ENCODE measurements at regions not wholly inside any gene's neighbourhood (a gene's known extent, or its start where the extent isn't known, plus 50 kb on each side); places are given as distances from the start of the nearest gene placed in this dataset.
"Not testable (repeated sequence)": the region's sequence is repeated elsewhere in the genome, so short reads cannot be mapped to it uniquely, and the experiment has no call there.

DNA sequence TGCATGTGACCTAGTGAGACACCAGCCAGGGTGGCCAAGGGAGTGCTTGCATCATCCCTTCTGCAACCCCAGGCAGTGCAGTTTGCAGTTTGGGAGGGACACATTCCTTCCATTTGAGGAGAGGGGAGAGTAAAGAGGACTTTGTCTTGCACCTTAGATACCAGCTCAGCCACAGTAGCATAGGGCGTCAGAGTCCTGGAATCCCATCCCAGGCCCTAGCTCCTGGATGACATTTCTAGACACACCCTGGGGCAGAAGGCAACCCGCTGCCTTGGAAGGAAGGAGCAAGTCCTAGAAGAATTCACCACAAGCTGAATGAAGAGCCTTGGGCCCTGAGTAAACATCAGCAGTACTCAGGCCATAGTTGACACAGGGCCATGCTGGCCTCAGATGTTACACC lies 680.4 kb upstream of the IMPG1 start:
- TF ChIP-seq, protein P1, sequence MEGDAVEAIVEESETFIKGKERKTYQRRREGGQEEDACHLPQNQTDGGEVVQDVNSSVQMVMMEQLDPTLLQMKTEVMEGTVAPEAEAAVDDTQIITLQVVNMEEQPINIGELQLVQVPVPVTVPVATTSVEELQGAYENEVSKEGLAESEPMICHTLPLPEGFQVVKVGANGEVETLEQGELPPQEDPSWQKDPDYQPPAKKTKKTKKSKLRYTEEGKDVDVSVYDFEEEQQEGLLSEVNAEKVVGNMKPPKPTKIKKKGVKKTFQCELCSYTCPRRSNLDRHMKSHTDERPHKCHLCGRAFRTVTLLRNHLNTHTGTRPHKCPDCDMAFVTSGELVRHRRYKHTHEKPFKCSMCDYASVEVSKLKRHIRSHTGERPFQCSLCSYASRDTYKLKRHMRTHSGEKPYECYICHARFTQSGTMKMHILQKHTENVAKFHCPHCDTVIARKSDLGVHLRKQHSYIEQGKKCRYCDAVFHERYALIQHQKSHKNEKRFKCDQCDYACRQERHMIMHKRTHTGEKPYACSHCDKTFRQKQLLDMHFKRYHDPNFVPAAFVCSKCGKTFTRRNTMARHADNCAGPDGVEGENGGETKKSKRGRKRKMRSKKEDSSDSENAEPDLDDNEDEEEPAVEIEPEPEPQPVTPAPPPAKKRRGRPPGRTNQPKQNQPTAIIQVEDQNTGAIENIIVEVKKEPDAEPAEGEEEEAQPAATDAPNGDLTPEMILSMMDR (IDR thresholded peaks at IDR 0.05), result no peak
- no peak overlapping the region for H3K27ac ChIP-seq
- no peak overlapping the region for H3K4me3 ChIP-seq
- DNase-seq (ENCODE audit: low spot score), result no peak

DNA sequence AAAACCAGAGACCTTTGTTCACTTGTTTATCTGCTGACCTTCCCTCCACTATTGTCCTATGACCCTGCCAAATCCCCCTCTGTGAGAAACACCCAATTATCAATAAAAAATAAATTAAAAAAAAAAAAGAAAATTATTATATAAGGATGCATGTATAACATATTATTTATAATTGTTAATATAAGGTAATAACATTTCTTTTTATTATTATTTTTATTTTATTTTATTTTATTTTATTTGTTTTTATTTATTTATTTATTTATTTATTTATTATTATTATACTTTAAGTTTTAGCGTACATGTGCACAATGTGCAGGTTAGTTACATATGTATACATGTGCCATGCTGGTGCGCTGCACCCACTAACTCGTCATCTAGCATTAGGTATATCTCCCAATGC lies 672.9 kb upstream of the IMPG1 start:
- not testable (repeated sequence) for H3K27ac ChIP-seq; H3K4me3 ChIP-seq; DNase-seq (ENCODE audit: low spot score)

DNA sequence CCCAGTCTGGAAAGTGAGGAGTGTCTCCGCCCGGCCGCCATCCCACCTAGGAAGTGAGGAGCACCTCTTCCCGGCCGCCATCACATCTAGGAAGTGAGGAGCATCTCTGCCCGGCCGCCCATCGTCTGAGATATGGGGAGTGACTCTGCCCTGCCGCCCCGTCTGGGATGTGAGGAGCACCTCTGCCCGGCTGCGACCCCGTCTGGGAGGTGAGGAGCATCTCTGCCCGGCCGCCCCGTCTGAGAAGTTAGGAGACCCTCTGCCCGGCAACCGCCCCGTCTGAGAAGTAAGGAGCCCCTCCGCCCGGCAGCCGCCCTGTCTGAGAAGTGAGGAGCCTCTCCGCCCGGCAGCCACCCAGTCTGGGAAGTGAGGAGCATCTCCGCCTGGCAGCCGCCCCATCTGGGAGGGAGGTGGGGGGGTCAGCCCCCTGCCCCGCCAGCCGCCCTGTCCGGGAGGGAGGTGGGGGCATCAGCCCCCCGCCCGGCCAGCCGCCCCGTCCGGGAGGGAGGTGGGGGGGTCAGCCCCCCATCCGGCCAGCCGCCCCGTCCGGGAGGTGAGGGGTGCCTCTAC lies 671.8 kb upstream of the IMPG1 start:
- H3K4me3 ChIP-seq; DNase-seq (ENCODE audit: low spot score); H3K27ac ChIP-seq: not testable (repeated sequence)

DNA sequence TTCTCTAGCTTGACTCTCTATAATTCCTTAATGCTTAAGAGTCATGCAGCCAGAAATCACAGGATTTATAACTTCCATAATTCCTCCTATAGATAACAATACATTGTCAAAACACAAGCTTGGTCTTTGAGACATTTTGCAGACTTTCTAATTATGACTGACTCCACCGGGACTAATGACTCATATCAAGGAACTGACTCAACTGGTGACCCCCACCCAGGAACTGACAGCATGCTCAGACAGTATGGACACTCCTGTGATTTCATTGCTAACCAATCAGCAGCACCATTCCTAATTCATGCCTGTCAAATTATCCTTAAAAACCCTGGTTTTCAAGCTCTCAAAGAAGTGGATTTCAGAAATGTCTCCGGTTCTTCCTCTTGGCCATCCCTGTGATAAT lies 670.5 kb upstream of the IMPG1 start:
- H3K4me3 ChIP-seq, result no peak overlapping the region
- TF ChIP-seq, protein P1 (IDR thresholded peaks at IDR 0.05), result no peak
- no peak for DNase-seq (ENCODE audit: low spot score)
- H3K27ac ChIP-seq, result no peak overlapping the region

DNA sequence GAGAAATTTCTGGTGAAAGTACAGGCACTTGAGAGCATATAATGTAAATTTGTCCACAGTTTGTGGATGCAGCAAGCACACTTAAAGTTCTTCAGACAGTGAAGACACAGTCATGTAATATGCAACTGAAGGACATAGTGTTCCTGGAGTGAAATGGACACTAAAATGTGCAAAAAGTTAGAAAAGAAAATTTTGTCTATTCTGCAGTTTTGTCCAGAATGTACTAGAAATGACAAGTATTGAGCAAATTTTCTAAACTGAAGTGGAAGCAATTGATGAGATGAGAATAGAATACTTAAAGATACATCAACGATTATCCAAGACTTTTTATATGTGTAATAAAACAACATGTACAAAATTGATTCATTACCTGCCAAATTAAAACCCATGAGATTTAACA lies 647.0 kb upstream of the IMPG1 start:
- no peak for DNase-seq (ENCODE audit: low spot score)
- H3K27ac ChIP-seq, result no peak overlapping the region
- TF ChIP-seq, protein P1 (IDR thresholded peaks at IDR 0.05), result no peak
- H3K4me3 ChIP-seq, result no peak overlapping the region

DNA sequence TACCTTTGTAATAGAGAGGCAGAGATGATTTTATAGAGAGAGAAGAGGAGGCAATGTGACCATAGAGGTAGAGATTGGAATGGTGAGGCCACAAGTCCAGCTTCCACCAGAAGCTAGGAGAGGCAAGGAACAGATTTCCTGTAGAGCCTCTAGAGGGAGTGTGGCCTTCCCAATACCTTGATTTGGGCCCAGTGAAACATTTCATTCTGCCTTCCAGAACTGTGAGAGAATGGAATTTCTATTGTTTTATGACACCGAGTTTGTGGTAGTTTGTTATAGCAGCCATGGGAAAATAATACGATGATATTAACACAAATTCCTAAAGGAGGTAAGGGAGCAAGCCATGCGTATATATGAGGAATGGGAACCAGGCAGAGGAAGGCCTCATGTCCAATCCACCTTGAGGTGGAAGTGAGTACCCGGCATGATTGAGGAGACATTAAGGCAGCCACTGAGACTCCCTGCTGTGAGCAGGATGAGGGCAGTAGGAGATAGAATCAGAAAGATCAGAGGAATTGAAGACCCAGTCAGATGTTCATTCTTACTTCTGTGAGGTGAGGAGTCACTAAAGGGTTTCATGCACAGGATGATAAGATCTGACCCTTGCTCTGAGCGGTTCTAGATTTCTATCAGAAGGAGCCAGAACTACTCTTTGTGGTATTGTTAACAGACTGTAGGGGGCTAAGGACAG lies 636.3 kb upstream of the IMPG1 start:
- no peak overlapping the region for H3K27ac ChIP-seq
- no peak overlapping the region for H3K4me3 ChIP-seq
- TF ChIP-seq, protein P1 (IDR thresholded peaks at IDR 0.05), result no peak
- no peak for DNase-seq (ENCODE audit: low spot score)

DNA sequence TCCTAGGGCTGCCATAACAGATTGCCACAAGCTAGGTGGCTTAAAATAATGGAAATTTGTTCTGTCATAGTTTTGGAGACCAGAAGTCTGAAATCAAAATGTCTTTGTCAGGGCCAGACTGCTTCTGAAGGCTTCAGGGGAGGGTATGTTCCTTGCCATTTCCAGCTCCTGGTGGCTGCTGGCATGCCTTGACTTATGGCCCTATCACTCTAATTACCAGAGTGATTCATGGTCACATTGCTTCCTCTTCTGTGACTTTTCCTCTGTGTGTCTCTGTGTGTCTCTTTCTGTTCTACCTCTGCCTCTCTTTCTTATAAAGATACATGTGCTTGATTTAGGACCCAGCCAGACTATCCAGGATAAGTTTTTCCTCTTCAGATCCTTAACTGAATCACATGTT lies 635.2 kb upstream of the IMPG1 start:
- Histone ChIP-seq H3K27ac (no peak overlapping the region), H3K4me3 (no peak overlapping the region)
- TF ChIP-seq, protein P1 (IDR thresholded peaks at IDR 0.05), result no peak
- no peak for DNase-seq (ENCODE audit: low spot score)

DNA sequence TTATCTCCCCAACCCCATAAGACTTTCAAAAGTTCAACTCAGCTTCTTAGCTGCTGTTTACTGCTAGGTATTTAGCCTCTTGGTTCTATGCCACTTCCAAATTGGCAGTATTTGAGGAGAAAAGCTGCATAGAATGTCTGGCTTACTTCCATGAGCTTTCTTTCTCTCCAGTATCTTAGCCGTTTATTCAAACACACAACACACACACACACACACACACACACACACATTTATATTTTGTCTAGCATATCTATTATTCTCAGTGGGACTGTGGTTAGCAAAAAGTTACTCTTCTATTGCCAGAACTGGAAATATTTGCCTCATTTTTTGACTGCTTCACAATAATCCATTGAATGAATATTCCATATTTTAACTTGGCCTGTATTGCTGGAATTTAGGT lies 634.2 kb upstream of the IMPG1 start:
- Histone ChIP-seq H3K27ac (no peak overlapping the region), H3K4me3 (no peak overlapping the region)
- DNase-seq (ENCODE audit: low spot score), result no peak
- TF ChIP-seq, protein P1 (IDR thresholded peaks at IDR 0.05), result no peak
